ENCODE measurements at regions not wholly inside any gene's neighbourhood (a gene's known extent, or its start where the extent isn't known, plus 50 kb on each side); places are given as distances from the start of the nearest gene placed in this dataset.

DNA sequence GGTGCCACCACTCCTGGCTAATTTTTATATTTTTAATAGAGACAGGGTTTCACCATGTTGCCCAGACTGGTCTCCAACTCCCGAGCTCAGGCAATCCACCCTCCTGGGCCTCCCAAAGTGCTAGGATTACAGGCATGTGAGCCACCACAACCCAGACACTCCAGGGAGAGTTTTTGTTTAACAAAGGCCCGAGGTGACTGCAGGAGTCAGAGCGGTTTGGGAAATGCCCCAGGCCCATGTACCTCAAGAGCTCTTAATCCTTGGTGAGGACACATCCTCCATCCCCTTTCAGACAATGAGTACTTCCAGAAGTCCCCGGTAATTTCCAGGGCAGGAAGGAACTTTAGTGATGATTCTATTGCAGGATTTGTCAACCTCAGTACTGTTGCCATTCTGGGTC is 176.0 kb downstream of the ESRRB start:
- TF ChIP-seq, protein P1, sequence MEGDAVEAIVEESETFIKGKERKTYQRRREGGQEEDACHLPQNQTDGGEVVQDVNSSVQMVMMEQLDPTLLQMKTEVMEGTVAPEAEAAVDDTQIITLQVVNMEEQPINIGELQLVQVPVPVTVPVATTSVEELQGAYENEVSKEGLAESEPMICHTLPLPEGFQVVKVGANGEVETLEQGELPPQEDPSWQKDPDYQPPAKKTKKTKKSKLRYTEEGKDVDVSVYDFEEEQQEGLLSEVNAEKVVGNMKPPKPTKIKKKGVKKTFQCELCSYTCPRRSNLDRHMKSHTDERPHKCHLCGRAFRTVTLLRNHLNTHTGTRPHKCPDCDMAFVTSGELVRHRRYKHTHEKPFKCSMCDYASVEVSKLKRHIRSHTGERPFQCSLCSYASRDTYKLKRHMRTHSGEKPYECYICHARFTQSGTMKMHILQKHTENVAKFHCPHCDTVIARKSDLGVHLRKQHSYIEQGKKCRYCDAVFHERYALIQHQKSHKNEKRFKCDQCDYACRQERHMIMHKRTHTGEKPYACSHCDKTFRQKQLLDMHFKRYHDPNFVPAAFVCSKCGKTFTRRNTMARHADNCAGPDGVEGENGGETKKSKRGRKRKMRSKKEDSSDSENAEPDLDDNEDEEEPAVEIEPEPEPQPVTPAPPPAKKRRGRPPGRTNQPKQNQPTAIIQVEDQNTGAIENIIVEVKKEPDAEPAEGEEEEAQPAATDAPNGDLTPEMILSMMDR (IDR thresholded peaks at IDR 0.05; ENCODE audit: unreplicated experiment): no peak
- no peaks in the 10 kb centered on the region for H3K9me3 Mint-ChIP-seq (ENCODE audit: unreplicated experiment)
- H3K4me3 Mint-ChIP-seq (ENCODE audit: unreplicated experiment): no peak overlapping the region
- H3K36me3 Mint-ChIP-seq (ENCODE audit: low read depth, unreplicated experiment): no peaks in the 10 kb centered on the region
- H3K4me1 Mint-ChIP-seq (ENCODE audit: unreplicated experiment): peaks cover 16% of the 10 kb centered on the region
- no peaks in the 10 kb centered on the region for H3K27me3 Mint-ChIP-seq (ENCODE audit: unreplicated experiment)
- no peak overlapping the region for H3K27ac Mint-ChIP-seq (ENCODE audit: unreplicated experiment)
- no peak for DNase-seq (ENCODE audit: low spot score)

DNA sequence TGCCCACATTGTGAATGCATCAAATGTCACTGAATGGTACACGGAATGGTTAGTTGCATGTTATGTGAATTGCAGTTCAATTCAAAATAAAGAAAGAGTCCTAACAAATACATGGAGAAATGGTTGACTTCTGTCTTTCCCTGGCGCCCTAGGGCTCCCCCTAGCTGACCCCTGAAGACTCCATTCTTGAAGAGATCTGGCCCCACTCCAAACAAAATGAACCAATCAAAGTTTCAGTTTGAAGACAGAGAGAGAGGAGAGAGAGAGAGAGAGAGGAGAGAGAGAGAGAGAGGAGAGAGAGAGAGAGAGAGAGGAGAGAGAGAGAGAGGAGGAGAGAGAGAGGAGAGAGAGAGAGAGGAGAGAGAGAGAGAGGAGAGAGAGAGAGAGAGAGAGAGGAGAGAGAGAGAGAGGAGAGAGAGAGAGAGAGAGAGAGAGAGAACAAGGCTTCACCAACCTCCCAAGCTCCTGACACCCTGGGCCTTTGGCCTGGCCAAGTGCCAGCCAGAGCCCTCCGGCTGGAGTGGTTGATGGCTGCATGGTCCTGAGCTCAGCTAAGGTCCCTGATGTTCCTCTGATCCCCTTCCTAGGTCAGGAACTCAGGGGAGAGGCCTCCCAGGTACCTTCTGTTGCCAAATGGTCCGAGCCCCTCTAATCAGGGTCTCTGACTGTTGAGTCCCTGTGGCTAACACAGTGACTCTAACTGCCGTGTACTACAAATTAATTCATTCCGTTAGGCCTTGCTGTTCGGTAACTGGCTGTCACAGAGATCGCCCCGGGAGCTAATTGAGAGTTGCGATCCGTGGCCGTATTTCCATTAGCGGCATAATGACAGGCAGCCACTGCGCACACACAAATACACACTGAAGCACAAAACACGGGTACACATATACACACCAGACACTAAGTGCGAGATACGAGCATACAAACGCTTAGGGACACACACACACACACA is 188.8 kb downstream of the ESRRB start:
- Mint-ChIP-seq H3K27me3 (ENCODE audit: unreplicated experiment) (peaks cover 8% of the 10 kb centered on the region), H3K9me3 (ENCODE audit: unreplicated experiment) (no peaks in the 10 kb centered on the region), H3K4me1 (ENCODE audit: unreplicated experiment) (peaks cover 7% of the 10 kb centered on the region), H3K36me3 (ENCODE audit: low read depth, unreplicated experiment) (peaks cover 11% of the 10 kb centered on the region), H3K27ac (ENCODE audit: unreplicated experiment) (no peak overlapping the region), H3K4me3 (ENCODE audit: unreplicated experiment) (no peak overlapping the region)
- TF ChIP-seq, protein P1 (IDR thresholded peaks at IDR 0.05; ENCODE audit: unreplicated experiment): no peak
- no peak for DNase-seq (ENCODE audit: low spot score)

DNA sequence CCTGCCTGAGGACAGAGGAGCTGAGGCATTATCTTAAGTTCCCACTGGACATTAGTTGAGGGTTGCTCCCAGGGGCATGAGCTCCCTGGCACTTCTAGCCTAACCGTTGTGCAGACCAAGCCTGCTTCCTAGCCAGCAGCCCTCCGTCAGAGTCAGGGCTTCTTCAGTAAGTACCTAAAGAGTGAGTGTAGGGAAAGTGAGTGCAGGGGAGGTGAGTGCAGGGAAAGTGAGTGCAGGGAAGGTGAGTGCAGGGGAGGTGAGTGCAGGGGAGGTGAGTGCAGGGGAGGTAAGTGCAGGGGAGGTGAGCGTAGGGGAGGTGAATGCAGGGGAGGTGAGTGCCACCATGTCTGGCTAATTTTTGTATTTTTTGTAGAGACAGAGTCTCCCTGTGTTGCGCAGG is 190.5 kb downstream of the ESRRB start:
- TF ChIP-seq, protein P1 (IDR thresholded peaks at IDR 0.05; ENCODE audit: unreplicated experiment): no peak
- Mint-ChIP-seq H3K4me3 (ENCODE audit: unreplicated experiment) (no peak overlapping the region), H3K27me3 (ENCODE audit: unreplicated experiment) (peaks cover 5% of the 10 kb centered on the region), H3K36me3 (ENCODE audit: low read depth, unreplicated experiment) (peaks cover 11% of the 10 kb centered on the region), H3K9me3 (ENCODE audit: unreplicated experiment) (no peaks in the 10 kb centered on the region), H3K4me1 (ENCODE audit: unreplicated experiment) (peaks cover 7% of the 10 kb centered on the region), H3K27ac (ENCODE audit: unreplicated experiment) (no peak overlapping the region)
- no peak for DNase-seq (ENCODE audit: low spot score)

DNA sequence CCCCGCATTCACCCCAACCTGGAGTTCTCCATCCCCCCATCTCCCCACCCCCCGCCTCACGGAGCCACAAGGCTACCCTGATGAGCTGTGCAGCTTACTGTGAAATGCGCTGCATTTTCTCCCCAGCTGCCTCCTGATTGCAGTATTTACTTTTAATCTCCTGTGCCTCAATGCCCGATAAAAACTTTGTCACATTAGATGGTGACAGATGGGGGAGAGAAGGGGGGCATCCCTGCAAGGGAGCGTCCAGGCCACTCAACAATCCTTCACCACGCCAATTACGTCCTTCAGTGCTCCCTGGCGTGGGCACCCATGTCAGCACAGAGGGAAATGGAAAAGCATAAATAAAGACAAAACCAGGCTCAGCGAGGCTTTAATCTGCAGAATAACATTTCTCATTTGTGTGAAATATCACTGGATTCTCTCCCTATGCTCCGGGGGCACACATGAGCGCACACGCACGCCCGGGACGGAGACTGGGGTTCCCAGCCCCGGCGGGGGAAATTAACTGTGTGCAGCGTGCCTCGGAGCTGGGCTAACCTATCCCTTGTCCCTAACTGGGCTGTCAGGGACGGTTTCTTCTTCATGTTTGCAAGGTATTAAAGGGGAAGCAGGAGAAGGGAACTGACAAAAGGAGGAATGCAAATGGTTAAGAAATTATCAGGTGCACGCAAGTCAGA is 186.7 kb upstream of the VASH1 start:
- Mint-ChIP-seq H3K4me1 (ENCODE audit: unreplicated experiment) (no peaks in the 10 kb centered on the region), H3K4me3 (ENCODE audit: unreplicated experiment) (no peak overlapping the region), H3K36me3 (ENCODE audit: low read depth, unreplicated experiment) (no peaks in the 10 kb centered on the region), H3K27me3 (ENCODE audit: unreplicated experiment) (no peaks in the 10 kb centered on the region), H3K9me3 (ENCODE audit: unreplicated experiment) (no peaks in the 10 kb centered on the region), H3K27ac (ENCODE audit: unreplicated experiment) (no peak overlapping the region)
- TF ChIP-seq, protein P1 (IDR thresholded peaks at IDR 0.05; ENCODE audit: unreplicated experiment): no peak
- DNase-seq (ENCODE audit: low spot score): no peak

DNA sequence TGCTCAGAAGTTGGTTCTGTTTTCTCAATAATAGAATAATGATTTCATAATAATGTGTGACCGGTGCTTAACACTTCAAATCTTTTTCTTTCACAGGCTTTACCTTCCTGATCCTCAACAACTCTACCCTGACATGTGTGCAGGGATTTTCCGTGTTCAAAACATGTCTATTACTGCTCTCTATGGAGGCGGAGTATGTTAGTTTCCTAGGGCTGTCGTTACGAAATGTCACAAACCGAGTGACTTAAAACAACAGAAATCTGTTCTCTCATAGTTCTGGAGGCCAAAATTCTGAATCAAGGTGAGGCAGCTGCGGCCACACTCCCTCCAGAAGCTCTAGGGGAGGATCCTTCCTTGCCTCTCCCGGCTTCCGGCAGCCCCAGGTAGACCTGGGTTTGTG is 186.2 kb upstream of the VASH1 start:
- Mint-ChIP-seq H3K4me1 (ENCODE audit: unreplicated experiment) (no peaks in the 10 kb centered on the region), H3K27ac (ENCODE audit: unreplicated experiment) (no peak overlapping the region), H3K27me3 (ENCODE audit: unreplicated experiment) (no peaks in the 10 kb centered on the region), H3K9me3 (ENCODE audit: unreplicated experiment) (no peaks in the 10 kb centered on the region), H3K4me3 (ENCODE audit: unreplicated experiment) (no peak overlapping the region), H3K36me3 (ENCODE audit: low read depth, unreplicated experiment) (no peaks in the 10 kb centered on the region)
- TF ChIP-seq, protein P1 (IDR thresholded peaks at IDR 0.05; ENCODE audit: unreplicated experiment): no peak
- no peak for DNase-seq (ENCODE audit: low spot score)

Measured in endothelial cell (in vitro differentiated cells).